GM12891 (cell line): ENCODE measurements at regions not wholly inside any gene's neighbourhood (a gene's known extent, or its start where the extent isn't known, plus 50 kb on each side); places are given as distances from the start of the nearest gene placed in this dataset.

Experiments
- POLR2A ChIP-seq: IDR thresholded peaks from 2 replicates; pipeline ENCODE4 v1.6.1; 2011; ENCODE audit warnings: low read depth, low read length, control low read depth
- POLR2AphosphoS5 ChIP-seq: IDR thresholded peaks from 2 replicates; pipeline ENCODE4 v1.6.1; 2011; ENCODE audit warnings: low read depth, low read length, control low read depth
- TAF1 ChIP-seq: IDR thresholded peaks from 2 replicates; pipeline ENCODE4 v1.6.1; 2011; ENCODE audit warnings: low read depth, low read length, control low read depth

- TF ChIP-seq POLR2A (no peak), TAF1 (no peak), POLR2AphosphoS5 (no peak)
Observed at GRCh38 chr9:23556459-23556858, 269.6 kb downstream of the ELAVL2 start.
